Posterior vena cava (tissue), 2 donors: ENCODE measurements at regions not wholly inside any gene's neighbourhood (a gene's known extent, or its start where the extent isn't known, plus 50 kb on each side); places are given as distances from the start of the nearest gene placed in this dataset.
"Not testable (repeated sequence)": the region's sequence is repeated elsewhere in the genome, so short reads cannot be mapped to it uniquely, and the experiment has no call there.

Source experiments
- DNase-seq: peaks from one replicate; pipeline ENCODE4 v3.0.0-alpha.2; 2020; ENCODE audit warnings: low spot score
- intact Hi-C, 2 donors: fragments of 100-400 bp; cut with DNase I; formaldehyde crosslinking; loops; one replicate each; pipeline versions ENCODE4 v1.14.1 to v1.14.2; 2022 to 2023
- donor health status: DM: yes; HTN: yes; CAD: no.
- donor health status: DM: yes; HTN: yes; CAD: no.

GRCh38 chr6:121791396-121792315 is 356.2 kb downstream of the GJA1 start:
- DNase-seq: no peak
- intact Hi-C loops: no loop called here

DNA sequence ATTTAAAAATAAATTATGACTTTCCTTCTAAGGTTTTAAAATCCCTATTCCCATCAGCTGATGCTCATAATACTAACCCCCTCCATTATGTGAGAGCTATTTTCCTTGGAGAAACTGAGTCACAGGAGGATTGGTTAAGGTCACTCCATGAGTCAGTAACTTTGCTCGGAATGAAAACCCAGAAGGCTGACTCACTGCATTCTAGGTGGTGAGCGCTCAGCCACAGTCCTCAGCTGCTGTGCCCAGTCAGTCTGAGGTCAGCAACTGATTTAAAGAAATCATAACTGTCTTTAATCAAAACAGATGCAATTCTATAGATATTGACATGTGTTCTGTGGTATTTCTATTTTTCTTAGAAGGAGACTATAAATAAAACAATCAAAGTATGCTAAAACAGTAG is 359.2 kb downstream of the GJA1 start:
- intact Hi-C loops: no loop called here
- DNase-seq: no peak

- intact Hi-C loops, DNase-seq: not testable (repeated sequence)
Measured at GRCh38 chr6:121797598-121797997, 362.2 kb downstream of the GJA1 start.

DNA sequence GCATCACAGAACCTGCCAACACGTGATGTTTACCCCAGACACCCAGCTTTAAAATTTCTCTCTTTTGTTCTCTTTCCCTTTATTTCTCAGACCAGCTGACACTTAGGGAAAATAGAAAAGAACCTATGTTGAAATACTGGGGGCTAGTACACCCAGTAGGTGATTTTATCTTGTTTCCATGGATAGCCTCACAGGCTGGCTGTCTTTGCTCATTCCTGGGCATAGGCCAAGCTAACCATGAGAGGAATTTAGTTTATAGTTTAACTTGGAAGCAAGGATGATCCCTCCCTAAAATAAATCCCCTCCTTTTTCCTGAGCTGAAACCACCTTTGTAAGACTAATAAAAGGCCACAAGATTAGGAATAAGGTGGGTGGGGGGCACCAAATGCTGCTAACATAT is 362.7 kb downstream of the GJA1 start:
- DNase-seq, intact Hi-C loops: not testable (repeated sequence)

DNA sequence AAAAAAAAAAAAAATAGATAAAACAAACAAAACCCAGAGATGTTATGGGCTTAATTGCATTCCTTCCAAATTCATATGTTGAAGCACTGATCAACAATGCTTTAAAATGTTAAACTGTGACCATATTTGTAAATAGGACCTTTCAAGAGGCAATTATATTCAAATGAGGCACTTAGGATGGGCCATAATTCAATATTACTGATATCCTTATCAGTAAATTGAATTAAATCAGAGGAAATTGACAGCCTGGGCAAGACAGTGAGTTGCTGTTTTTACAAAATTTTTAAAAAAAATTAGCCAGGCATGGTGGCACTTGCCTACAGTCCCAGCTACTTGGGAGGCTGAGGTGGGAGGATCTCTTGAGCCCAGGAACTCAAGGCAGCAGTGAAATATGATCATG is 364.1 kb downstream of the GJA1 start:
- intact Hi-C loops: no loop called here
- no peak for DNase-seq

- intact Hi-C loops: no loop called here
Measured at GRCh38 chr6:121800047-121800446, 364.6 kb downstream of the GJA1 start.

DNA sequence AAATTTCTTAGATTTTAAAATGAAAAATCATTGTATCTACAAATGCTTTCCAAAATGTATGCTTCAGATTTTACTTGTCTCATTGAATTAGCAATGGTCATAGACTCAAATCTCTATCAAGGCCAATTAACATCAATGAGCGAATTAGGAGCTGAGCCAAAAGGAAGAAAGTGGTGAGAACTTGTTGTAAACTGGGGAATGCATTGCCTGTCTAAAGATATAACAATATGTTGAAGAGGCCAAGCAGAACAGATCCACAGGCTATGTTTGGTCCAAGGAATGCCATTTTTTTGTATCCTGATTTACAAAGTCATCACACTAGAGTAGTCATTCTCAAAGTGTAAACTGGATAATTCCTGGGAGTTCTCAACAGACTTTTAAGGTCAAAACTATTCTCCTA is 370.7 kb downstream of the GJA1 start:
- intact Hi-C loops: no loop called here

More at GRCh38 chr6:121800047-121800446, 364.6 kb downstream of the GJA1 start:
- no peak for DNase-seq

GRCh38 chr6:121809211-121809610 is 373.8 kb downstream of the GJA1 start:
- intact Hi-C loops: no loop called here
- DNase-seq: no peak

More for the DNA sequence above, 370.7 kb downstream of the GJA1 start:
- DNase-seq: no peak

DNA sequence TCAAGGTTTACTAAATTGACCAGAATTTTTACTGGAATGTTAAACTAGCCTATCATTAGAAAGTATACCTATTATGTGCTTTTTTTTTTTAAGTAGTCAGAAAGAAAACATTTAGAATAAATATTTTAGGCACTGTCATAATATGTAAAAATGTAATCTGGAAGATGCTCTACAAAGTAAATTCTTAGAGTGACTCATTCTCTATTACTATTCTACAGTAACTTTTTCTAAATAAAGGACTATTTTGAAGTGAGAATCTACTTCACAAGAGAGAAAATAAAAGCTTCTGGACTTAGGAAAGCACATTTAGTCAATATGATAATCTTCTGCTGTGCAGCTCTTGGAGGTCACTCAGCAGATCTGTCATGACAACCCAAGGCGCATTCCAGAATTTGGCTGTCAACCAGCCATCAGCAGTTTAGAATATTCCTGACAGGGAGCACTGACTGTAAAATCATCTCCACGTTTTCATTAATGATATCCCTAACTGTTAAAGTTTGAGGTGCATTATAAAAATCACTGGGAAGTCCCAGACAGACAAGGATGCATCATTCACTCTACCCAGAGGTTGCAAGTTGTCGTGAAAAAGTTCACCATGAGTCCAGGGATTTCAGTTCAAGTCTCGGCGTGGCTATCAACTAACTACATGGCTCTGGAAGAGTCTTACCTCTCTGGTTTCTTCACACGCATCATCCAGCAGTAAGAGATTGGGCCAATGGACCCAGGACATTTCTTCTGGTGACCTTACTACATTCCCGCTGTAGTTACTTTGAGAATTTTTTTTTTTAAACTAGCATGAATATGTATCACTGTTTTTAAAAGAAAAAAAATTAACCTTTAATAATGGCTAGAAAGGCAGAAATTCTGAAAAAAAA is 374.9 kb downstream of the GJA1 start:
- no peak for DNase-seq

GRCh38 chr6:121811106-121811505 is 375.7 kb downstream of the GJA1 start:
- no peak for DNase-seq
- intact Hi-C loops: no loop called here

More for the DNA sequence above, 374.9 kb downstream of the GJA1 start:
- intact Hi-C loops: no loop called here

GRCh38 chr6:121816361-121816760 is 380.9 kb downstream of the GJA1 start:
- DNase-seq: no peak
- intact Hi-C loops: no loop called here

DNA sequence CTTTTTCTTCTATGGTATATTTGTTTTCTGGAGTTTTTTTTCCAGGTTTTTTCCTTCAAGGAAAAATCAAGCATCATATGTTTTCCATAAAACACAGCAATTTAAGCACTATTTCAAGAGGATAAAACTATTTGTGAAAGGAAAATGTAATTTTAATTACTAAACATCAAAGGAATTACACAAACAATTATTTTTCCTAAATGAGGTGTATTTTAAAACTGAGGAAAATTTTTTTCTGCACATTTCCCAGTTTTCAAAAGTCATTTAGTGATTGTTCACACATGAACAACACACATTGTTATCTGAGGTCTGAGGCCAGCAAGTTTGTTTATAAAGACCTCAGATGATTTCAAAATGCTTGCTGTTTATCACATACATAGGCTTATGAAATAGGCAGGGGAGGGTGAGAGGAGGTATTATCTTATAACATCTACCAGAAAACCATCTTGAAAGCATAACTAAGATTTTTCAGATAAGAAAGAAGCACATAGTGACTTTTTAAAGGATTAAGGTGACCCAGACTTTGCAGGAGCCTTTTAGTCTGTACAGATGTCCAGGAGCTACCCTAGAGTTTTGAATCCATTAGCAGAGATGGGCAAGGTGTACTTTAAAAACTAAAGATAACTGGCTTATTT is 381.6 kb downstream of the GJA1 start:
- DNase-seq: no peak

DNA sequence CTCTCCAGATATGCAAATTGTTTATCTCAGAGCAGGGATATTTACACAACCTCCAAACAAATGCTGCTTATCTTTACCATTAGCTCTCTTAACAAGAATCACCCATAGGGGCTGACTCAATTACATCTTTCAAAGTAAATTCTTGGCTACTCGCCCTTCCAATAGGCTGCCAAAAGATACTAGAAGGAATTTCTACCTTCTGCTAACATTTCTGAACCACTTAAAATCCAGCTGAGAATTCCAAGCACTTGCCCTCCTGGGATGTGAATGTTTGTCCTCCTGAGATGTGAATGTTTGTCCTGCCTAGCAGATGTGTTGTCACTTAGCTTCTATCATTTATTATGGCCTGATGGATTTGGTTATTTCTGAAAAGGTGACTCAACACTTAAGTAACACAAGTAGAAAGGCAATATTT is 388.0 kb downstream of the GJA1 start:
- intact Hi-C loops: no loop called here

More for the DNA sequence above, 381.6 kb downstream of the GJA1 start:
- intact Hi-C loops: no loop called here

GRCh38 chr6:121826156-121826810 is 390.8 kb downstream of the GJA1 start:
- DNase-seq: no peak
- intact Hi-C loops: no loop called here

More for the DNA sequence above, 388.0 kb downstream of the GJA1 start:
- DNase-seq: no peak

- intact Hi-C loops: no loop called here
- DNase-seq: no peak
Measured at GRCh38 chr6:121828146-121828886, 392.9 kb downstream of the GJA1 start.

- no peak for DNase-seq
- intact Hi-C loops: no loop called here
Measured at GRCh38 chr6:121830736-121831135, 395.3 kb downstream of the GJA1 start.

DNA sequence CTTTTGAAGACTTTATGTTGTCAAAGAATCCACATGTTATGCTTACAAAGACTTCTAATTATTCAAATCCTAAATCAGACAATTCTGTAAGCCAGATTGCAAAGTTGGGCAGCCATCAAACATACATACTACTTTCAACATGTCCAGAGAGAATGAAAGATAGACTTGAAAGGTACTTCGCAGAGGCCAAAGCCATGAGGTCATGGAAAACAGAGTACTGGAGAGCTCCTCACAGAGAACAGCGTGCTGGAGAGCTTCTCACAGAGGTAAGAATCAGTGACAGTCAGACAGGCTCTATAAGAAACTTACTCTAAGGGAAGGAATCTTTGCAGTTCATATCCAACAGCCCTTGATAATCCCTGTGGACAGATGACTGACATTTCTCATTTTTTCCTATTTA is 400.2 kb downstream of the GJA1 start:
- no peak for DNase-seq
- intact Hi-C loops: no loop called here

- intact Hi-C loops: no loop called here
- DNase-seq: no peak
Measured at GRCh38 chr6:121837545-121838229, 402.2 kb downstream of the GJA1 start.
